ENCODE measurements at regions not wholly inside any gene's neighbourhood (a gene's known extent, or its start where the extent isn't known, plus 50 kb on each side); places are given as distances from the start of the nearest gene placed in this dataset.

DNA sequence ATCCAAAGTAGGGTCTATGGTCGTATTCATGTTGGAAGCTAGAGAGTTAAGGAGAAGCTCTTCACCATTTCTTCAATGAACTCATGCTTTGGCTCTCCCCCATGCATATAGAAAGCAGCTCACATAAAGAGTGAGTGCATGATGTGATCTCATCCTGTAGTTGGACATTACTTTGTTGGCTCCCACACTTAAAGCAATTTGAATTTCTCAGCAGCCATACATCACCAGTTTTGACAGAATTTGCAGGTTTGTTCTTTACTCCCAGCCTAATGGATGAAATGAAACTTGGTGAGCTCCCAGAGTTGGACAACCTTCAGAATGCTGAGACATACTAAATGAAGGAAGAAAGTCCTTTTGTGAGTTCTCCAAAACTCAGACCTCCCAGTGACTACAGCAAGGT, 613.5 kb downstream of the IQCM start:
- no peaks in the 10 kb centered on the region for H3K27me3 ChIP-seq (ENCODE audit: insufficient read depth, low read length)
- H2AFZ ChIP-seq (ENCODE audit: low read length) = no peak overlapping the region
- H3K9me3 ChIP-seq (ENCODE audit: low read depth, low read length) = no peaks in the 10 kb centered on the region
- H4K20me1 ChIP-seq (ENCODE audit: insufficient read depth, low read length) = no peaks in the 10 kb centered on the region
- TF ChIP-seq, protein P1, sequence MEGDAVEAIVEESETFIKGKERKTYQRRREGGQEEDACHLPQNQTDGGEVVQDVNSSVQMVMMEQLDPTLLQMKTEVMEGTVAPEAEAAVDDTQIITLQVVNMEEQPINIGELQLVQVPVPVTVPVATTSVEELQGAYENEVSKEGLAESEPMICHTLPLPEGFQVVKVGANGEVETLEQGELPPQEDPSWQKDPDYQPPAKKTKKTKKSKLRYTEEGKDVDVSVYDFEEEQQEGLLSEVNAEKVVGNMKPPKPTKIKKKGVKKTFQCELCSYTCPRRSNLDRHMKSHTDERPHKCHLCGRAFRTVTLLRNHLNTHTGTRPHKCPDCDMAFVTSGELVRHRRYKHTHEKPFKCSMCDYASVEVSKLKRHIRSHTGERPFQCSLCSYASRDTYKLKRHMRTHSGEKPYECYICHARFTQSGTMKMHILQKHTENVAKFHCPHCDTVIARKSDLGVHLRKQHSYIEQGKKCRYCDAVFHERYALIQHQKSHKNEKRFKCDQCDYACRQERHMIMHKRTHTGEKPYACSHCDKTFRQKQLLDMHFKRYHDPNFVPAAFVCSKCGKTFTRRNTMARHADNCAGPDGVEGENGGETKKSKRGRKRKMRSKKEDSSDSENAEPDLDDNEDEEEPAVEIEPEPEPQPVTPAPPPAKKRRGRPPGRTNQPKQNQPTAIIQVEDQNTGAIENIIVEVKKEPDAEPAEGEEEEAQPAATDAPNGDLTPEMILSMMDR (IDR thresholded peaks at IDR 0.05; ENCODE audit: extremely low read depth, low read depth, low read length) = no peak
- no peak for DNase-seq (ENCODE audit: insufficient read length, low spot score, missing footprints)
- no peaks in the 10 kb centered on the region for H3K79me2 ChIP-seq (ENCODE audit: insufficient read depth, low read length)
- no peaks in the 10 kb centered on the region for H3K36me3 ChIP-seq (ENCODE audit: insufficient read depth, low read length)
- H3K4me2 ChIP-seq (ENCODE audit: insufficient read depth, low read length) = no peak overlapping the region
- no peak overlapping the region for H3K4me3 ChIP-seq (ENCODE audit: insufficient read depth, low read length)
- no peak overlapping the region for H3K27ac ChIP-seq (ENCODE audit: low read depth, low read length)
- H3K4me1 ChIP-seq (ENCODE audit: insufficient read depth, low read length) = no peaks in the 10 kb centered on the region

- TF ChIP-seq, protein P1 (IDR thresholded peaks at IDR 0.05; ENCODE audit: extremely low read depth, low read depth, low read length) = no peak
- H3K36me3 ChIP-seq (ENCODE audit: insufficient read depth, low read length) = no peaks in the 10 kb centered on the region
- H4K20me1 ChIP-seq (ENCODE audit: insufficient read depth, low read length) = no peaks in the 10 kb centered on the region
- no peak overlapping the region for H3K4me2 ChIP-seq (ENCODE audit: insufficient read depth, low read length)
- H3K4me1 ChIP-seq (ENCODE audit: insufficient read depth, low read length) = no peaks in the 10 kb centered on the region
- no peak overlapping the region for H3K27ac ChIP-seq (ENCODE audit: low read depth, low read length)
- H3K79me2 ChIP-seq (ENCODE audit: insufficient read depth, low read length) = no peaks in the 10 kb centered on the region
- no peak overlapping the region for H2AFZ ChIP-seq (ENCODE audit: low read length)
- H3K4me3 ChIP-seq (ENCODE audit: insufficient read depth, low read length) = no peak overlapping the region
- H3K9me3 ChIP-seq (ENCODE audit: low read depth, low read length) = no peaks in the 10 kb centered on the region
- no peak for DNase-seq (ENCODE audit: insufficient read length, low spot score, missing footprints)
- H3K27me3 ChIP-seq (ENCODE audit: insufficient read depth, low read length) = no peaks in the 10 kb centered on the region
Observed at GRCh38 chr4:149199594-149199993, 616.0 kb downstream of the IQCM start.

DNA sequence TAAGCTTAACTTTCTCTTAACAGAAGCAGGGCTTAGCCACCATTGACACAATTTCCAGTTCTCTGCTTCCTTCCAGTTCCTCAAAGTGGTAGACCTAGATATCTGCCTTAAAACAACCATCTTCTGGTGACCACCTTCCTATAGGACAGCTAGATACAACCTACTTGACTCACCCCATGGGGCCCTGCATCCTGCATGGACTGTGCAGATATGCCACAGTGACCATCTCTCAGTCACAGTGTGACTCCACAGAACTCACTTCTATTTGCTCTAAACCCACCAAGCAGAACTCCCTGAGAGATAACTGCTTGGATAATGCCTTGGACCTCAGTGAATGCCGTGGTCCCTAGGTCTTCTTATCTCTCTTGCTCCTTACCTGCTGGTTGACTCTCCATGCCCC, 621.6 kb downstream of the IQCM start:
- Histone ChIP-seq H3K36me3 (ENCODE audit: insufficient read depth, low read length) (no peaks in the 10 kb centered on the region), H3K27me3 (ENCODE audit: insufficient read depth, low read length) (no peaks in the 10 kb centered on the region), H2AFZ (ENCODE audit: low read length) (no peak overlapping the region), H3K79me2 (ENCODE audit: insufficient read depth, low read length) (no peaks in the 10 kb centered on the region), H4K20me1 (ENCODE audit: insufficient read depth, low read length) (no peaks in the 10 kb centered on the region), H3K4me2 (ENCODE audit: insufficient read depth, low read length) (no peak overlapping the region), H3K4me1 (ENCODE audit: insufficient read depth, low read length) (no peaks in the 10 kb centered on the region), H3K4me3 (ENCODE audit: insufficient read depth, low read length) (no peak overlapping the region), H3K9me3 (ENCODE audit: low read depth, low read length) (no peaks in the 10 kb centered on the region), H3K27ac (ENCODE audit: low read depth, low read length) (no peak overlapping the region)
- TF ChIP-seq, protein P1 (IDR thresholded peaks at IDR 0.05; ENCODE audit: extremely low read depth, low read depth, low read length) = no peak
- DNase-seq (ENCODE audit: insufficient read length, low spot score, missing footprints) = no peak

GRCh38 chr4:149187726-149188125, 627.9 kb downstream of the IQCM start:
- H3K4me2 ChIP-seq (ENCODE audit: insufficient read depth, low read length) = no peak overlapping the region
- no peaks in the 10 kb centered on the region for H3K9me3 ChIP-seq (ENCODE audit: low read depth, low read length)
- H3K36me3 ChIP-seq (ENCODE audit: insufficient read depth, low read length) = no peaks in the 10 kb centered on the region
- no peaks in the 10 kb centered on the region for H4K20me1 ChIP-seq (ENCODE audit: insufficient read depth, low read length)
- TF ChIP-seq, protein P1 (IDR thresholded peaks at IDR 0.05; ENCODE audit: extremely low read depth, low read depth, low read length) = no peak
- H3K79me2 ChIP-seq (ENCODE audit: insufficient read depth, low read length) = no peaks in the 10 kb centered on the region
- H3K27ac ChIP-seq (ENCODE audit: low read depth, low read length) = no peak overlapping the region
- no peaks in the 10 kb centered on the region for H3K27me3 ChIP-seq (ENCODE audit: insufficient read depth, low read length)
- no peak overlapping the region for H3K4me3 ChIP-seq (ENCODE audit: insufficient read depth, low read length)
- no peak for DNase-seq (ENCODE audit: insufficient read length, low spot score, missing footprints)
- H2AFZ ChIP-seq (ENCODE audit: low read length) = no peak overlapping the region
- no peaks in the 10 kb centered on the region for H3K4me1 ChIP-seq (ENCODE audit: insufficient read depth, low read length)
